Activated T-cell treated with anti-CD3 and anti-CD28 coated beads for 48 hours (primary cell): ENCODE measurements at regions not wholly inside any gene's neighbourhood (a gene's known extent, or its start where the extent isn't known, plus 50 kb on each side); places are given as distances from the start of the nearest gene placed in this dataset.

Source experiments
- DNase-seq: peaks from one replicate; pipeline ENCODE4 v3.0.0-alpha.2; 2020; ENCODE audit warnings: low read depth

DNA sequence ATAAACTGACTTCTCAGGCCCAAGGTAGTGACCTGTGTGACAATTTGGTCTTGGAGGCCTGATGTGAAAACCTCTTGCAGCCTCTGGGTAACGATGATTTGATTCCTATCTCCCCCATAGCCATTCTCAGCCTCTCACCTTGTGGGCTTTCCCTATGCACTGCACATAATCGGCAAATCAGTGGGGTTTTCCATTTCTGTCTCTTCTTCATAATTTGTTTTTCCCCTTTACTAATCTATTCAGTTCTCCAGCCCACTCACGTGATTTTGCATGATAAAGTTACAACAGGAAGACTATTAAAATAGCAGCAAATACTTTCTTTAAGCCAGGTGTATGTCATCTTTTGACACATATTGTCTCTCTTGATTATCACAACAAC, 893.7 kb downstream of the TFAP2A start:
- no peak for DNase-seq

DNA sequence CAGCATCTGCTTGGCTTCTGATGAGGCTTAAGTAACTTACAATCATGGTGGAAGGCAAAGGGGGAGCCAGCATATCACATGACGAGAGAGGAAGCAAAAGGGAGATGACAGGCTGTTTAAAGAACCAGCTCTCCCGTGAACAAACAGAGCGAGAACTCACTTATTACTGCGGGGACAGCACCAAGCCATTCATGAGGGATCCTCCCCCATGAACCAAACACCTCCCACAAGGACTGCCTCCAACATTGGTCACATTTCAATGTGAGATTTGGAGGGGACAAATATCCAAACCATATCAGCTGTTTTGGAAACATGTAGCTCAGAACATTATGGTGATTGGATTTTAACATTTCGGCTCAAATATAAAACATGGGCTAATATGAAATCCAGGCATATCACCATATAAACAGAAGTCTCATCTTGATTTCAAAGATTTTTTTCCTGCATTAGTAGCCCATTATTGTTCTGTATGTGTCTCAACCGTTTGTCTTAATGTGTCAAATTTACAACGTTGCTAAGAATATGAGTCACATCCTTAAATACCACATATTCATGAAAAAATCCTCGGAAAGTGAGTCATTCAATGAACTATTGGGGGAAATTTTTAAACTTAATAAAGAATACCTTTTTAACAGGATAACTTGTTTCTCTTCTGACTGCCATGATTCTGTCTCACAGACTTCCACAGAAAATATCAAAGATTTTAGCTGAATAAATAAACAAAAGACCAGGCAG, 894.3 kb downstream of the TFAP2A start:
- no peak for DNase-seq

- no peak for DNase-seq
These were observed 896.4 kb downstream of the TFAP2A start for GRCh38 chr6:9518431-9518830.

- no peak for DNase-seq
These were observed 897.1 kb downstream of the TFAP2A start for GRCh38 chr6:9517806-9518205.

DNA sequence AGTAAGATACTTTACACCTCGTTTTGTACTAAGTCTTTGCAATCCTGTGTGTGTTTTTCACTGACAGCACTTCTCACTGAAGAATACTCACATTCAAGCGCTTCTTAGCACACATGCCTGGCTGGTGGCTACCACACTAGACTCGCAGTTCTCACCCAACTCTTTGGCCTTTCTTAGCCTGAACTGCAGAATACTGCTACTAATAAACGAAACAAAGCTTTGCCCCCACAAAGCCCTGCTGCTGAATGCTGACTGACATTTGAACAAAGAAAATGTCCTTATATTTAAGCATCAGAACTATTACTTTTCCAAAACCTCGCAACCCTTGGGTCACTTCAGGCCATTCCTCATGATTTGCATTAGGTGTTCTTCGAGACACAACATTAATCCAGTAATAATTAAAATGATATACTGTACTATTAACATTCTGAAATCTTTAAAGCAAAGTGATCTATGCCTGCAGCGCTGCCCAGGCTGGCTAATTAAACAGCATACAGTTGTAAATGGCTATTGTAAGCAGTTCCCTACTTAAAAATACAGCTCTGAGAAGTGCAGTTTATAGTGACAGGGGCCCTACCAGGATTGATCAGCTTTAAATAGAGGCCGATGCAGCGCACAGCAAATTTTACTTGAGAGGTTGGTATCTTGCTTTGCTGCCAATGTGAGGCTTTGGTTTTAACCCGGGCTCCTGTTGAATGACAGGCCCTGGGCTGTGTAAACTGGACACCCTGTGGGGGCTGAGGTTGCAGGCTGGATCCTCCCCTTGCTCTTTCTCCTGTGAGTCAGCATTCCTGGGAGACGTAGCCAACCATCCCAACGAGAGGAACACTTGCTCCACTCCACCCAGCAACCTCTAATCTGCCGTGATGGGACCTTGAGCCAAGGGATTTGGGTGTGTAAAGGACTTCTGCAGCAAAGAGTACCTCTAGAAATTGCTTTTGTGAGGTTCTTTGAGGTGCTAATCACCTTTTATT, 899.0 kb downstream of the TFAP2A start:
- DNase-seq: no peak

DNA sequence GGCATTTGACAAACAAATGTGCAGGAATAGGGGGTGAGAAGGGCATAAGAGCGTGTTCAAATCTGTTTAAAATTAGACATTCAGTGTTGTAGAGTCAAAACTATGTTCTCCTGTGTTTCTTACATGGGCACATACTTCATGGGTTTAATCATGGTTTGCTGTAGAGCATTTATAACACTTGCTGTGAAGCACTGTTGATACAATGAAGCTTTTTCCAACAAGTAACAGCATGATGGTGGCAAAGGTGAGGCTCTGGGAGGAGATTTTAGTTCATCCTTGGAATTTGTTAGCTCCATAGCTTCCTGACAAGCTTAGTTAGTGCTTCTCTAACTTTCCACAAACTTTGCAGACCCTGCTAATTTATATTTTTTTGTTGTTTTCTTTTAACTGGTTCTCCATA, 900.7 kb downstream of the TFAP2A start:
- no peak for DNase-seq

- DNase-seq: no peak
These were observed 903.7 kb downstream of the TFAP2A start for GRCh38 chr6:9511157-9511556.

DNA sequence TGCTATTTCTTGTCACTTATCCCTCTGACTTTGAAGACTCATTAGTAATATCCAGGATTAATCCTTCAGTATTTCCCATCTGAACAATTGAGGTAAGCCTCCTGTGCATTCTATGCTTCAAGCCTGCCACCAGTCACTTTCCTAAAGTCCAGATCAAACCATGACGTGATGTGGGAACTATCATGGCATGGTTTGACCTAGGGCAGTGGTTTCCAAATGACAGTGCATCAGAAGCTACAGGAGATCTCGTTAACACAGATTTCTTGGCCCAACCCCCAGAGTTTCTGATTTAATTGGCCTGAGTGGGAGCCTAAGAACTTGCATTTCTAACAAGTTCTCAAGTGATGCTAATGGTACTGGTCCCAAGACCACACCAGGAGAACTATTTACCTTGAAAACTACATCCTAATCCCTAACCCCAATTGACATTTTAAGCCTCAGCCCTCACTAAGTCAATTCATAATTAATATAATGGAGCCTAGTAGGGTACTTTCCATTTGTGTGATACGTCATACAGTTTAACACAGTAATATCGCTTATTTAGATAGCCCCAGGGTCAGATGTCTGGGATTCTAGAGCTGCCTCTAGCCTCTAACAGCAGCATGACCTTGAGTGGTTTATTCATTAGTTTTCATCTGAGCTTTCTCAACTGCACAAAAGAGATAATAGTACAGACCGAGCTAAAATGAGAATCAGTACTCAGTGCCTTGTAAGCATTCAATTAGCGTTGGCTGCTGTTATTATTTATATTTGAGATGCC, 907.6 kb downstream of the TFAP2A start:
- no peak for DNase-seq

GRCh38 chr6:9504191-9504590, 910.7 kb downstream of the TFAP2A start:
- DNase-seq: no peak

- DNase-seq: no peak
These were observed 911.6 kb downstream of the TFAP2A start for GRCh38 chr6:9503111-9503761.

GRCh38 chr6:9499709-9500108, 915.2 kb downstream of the TFAP2A start:
- no peak for DNase-seq

DNA sequence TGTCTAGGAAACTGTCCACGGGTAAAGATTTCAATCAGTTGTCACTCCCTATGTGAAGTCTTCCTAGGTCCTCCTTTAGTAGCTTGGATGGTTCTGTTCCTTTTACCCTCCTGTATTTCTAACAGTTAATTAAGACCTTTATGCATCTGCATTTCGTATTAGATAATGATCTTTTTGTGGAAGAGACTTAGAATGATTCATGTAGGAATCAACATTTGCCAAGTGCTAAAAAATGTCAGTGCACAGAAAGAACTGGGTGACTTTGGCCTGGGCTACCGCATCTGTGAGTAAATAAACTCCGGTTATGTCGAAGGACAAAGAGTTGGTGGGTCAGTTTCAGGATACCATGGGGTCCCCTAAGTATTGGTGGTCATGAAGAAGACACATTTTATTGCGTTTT, 918.0 kb downstream of the TFAP2A start:
- no peak for DNase-seq

DNA sequence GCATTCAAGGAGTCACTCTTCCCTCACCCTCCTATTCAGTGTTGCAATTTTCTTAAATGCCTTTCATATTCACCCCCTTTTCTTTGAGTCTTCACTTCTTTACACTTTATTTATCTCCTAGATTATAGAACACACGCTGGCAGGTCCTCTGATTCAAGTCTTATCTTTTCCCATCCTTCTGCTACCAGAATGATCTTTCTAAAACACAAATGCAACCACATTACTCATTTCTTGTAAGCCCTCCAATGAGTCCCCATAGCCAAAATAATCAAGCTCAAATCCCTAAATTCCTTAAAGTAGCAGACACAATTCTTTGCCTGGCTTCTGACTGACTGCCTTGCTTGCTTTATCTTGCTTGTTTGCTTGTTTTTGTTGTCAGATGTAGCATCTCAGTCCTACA, 920.0 kb downstream of the TFAP2A start:
- DNase-seq: no peak

- no peak for DNase-seq
These were observed 922.1 kb downstream of the TFAP2A start for GRCh38 chr6:9492790-9493189.

DNA sequence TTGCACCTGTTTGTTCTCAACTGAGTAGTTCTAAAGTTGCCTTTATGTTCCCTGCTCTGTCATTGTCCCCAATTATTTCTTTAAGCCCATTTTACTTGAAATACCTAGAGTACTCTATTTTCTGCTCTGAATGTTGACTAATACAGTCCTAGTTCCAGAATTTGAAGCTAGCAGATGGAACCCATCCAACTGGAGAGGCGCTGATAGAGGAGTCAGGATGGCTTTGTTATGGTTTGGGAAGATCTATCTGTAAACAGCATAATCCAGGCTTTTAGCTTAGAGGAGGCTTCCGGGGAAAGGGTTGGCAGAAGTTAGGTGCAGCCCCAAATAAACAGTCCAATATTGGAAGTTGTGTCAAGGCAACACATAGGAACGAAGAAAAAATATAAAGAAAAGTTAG, 927.7 kb downstream of the TFAP2A start:
- no peak for DNase-seq

GRCh38 chr6:9485992-9486391, 928.9 kb downstream of the TFAP2A start:
- no peak for DNase-seq

- DNase-seq: no peak
These were observed 930.2 kb downstream of the TFAP2A start for GRCh38 chr6:9484686-9485085.

DNA sequence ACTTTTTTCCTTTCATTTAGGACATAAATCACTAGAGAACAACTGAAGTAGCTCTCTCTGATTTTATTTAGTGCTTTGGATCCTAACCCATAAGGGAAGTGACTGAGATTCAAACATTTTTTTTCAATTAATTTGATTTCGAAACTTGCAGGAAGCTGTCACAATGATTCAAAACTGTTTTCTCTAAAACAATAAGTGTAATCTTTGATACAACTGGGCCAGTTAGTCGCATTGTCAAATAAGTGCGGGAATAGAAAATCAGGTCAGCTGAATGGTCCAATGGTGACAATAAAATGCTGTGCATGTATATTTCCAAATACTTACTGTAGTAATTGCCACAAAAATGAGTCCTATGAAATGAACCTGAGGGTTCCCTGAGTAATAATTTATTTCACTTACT, 930.8 kb downstream of the TFAP2A start:
- no peak for DNase-seq

DNA sequence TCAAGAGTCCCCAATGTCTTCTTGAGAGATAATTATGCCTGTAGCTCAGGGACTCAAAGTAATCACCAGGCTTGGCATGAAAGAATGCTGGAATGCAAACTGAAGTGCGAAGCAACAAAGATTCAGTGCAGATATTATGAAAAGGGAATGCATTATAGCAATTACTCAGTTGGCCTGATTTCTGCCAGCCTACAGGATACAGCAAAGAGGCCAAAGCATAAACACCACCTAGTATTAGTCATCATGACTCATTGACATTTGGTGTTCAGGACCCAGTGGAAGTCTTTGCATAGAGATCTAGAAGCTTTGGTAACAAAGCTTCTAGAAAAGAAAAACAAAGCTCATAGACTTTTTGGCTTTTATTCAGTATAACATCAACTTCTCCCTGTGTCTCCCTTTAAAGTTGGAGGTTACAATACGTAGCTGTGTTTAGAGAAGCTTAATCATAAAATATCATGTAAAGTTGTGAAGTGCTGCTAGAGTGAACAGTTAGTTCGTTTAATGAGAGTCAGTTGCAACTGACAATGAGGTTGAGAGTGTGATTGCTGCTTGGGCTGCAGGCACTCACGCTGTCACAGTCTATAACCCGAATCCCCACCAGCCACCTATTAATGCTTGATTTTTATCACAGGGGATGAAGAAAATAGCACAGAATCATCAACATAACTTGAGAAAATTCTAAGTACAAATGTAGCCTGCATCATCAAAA, 932.7 kb downstream of the TFAP2A start:
- DNase-seq: no peak

GRCh38 chr6:9481292-9482029, 933.4 kb downstream of the TFAP2A start:
- no peak for DNase-seq

DNA sequence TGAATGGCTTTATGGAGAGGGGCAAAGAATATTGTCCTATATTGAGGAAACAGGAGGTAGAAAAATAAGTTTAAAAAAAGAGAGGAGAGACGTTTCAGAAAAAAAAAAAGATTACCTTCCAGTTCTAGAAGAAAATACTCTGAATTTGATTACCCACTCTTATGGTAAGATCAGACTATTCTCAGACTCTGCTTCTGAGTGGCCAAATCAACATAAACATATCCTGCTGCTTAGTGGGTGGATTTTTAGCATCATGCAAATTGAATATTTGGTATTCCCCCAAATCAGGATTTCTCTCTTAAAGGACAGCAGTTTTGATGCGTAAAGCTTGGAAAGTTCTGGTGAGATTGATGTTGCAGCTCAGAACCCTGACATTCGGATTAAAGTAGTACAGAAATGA, 946.6 kb downstream of the TFAP2A start:
- DNase-seq: no peak
